ENCODE measurements at regions not wholly inside any gene's neighbourhood (a gene's known extent, or its start where the extent isn't known, plus 50 kb on each side); places are given as distances from the start of the nearest gene placed in this dataset.

DNA sequence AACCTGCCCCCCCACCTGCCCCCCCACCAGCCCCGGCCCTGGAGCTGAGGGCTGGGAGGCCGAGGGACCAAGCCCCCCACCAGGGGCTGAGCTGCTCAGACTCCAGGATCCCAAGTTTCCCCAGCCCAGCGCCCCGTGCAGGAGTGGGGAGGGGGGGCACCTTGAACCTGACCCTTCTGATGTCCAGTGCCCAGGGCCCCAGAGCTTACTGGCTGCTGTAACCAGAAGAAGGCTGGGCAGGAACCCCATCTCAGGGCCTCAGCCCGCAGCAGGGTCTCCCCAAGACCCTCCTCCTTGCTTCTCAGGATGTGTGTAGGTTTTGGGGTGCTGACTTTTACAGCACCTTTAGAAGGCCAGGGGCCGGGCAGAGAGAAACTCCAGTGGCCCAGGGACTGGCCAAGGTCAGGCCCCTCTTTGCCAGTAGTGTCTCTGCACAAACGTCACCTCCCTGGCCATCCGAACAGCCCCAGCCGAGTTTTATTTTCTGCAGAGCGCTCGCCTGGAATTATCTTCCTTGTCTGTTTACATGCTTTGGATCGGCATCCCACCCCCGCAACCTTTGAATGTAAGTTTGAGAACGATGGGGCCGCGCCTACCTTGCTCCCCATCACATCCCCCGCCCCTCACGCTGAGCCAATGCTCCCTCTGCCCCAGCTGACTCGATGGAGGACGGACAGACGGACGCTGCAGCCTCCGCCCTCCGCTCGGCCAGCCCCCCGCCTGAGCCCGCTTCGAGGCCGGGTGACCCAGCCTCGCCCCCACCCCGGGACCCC is 70.1 kb upstream of the CASZ1 start:
- H3K27ac ChIP-seq (ENCODE audit: low read length) = no peak overlapping the region
- peaks cover 73% of the 10 kb centered on the region for H3K27me3 ChIP-seq (ENCODE audit: control insufficient read depth, insufficient read depth, low read length)
- peaks cover 48% of the 10 kb centered on the region for H3K4me1 ChIP-seq (ENCODE audit: control insufficient read depth, insufficient read depth, low read length)
- H3K9me3 ChIP-seq (replicated peaks; ENCODE audit: control insufficient read depth, low read depth, low read length) = no peaks in the 10 kb centered on the region
- no peaks in the 10 kb centered on the region for H3K36me3 ChIP-seq (ENCODE audit: control insufficient read depth, insufficient read depth, low read length)
- 0% methylated on average over 14 of the region's 31 CpGs for WGBS (ENCODE audit: insufficient coverage)
- DNase-seq = peak; percentile 52
- H3K4me3 ChIP-seq (ENCODE audit: low read length) = peak overlapping the region; percentile 14

- peaks cover 70% of the 10 kb centered on the region for H3K27me3 ChIP-seq (ENCODE audit: control insufficient read depth, insufficient read depth, low read length)
- H3K36me3 ChIP-seq (ENCODE audit: control insufficient read depth, insufficient read depth, low read length) = no peaks in the 10 kb centered on the region
- under 1% methylated on average over 32 of the region's 54 CpGs for WGBS (ENCODE audit: insufficient coverage)
- no peak overlapping the region for H3K27ac ChIP-seq (ENCODE audit: low read length)
- peaks cover 41% of the 10 kb centered on the region for H3K4me1 ChIP-seq (ENCODE audit: control insufficient read depth, insufficient read depth, low read length)
- peak overlapping the region; percentile 19 for H3K4me3 ChIP-seq (ENCODE audit: low read length)
- DNase-seq = peak; percentile 64
- H3K9me3 ChIP-seq (replicated peaks; ENCODE audit: control insufficient read depth, low read depth, low read length) = no peaks in the 10 kb centered on the region
Observed at GRCh38 chr1:10867138-10867721, 70.8 kb upstream of the CASZ1 start.

- no peak for DNase-seq
- no peak overlapping the region for H3K4me3 ChIP-seq (ENCODE audit: low read length)
- H3K4me1 ChIP-seq (ENCODE audit: control insufficient read depth, insufficient read depth, low read length) = peaks cover 34% of the 10 kb centered on the region
- H3K9me3 ChIP-seq (replicated peaks; ENCODE audit: control insufficient read depth, low read depth, low read length) = no peaks in the 10 kb centered on the region
- no peak overlapping the region for H3K27ac ChIP-seq (ENCODE audit: low read length)
- 39% methylated on average over 11 of the region's 17 CpGs for WGBS (ENCODE audit: insufficient coverage)
- peaks cover 69% of the 10 kb centered on the region for H3K27me3 ChIP-seq (ENCODE audit: control insufficient read depth, insufficient read depth, low read length)
- no peaks in the 10 kb centered on the region for H3K36me3 ChIP-seq (ENCODE audit: control insufficient read depth, insufficient read depth, low read length)
Observed at GRCh38 chr1:10867914-10868598, 71.6 kb upstream of the CASZ1 start.

GRCh38 chr1:10868599-10868965 is 72.1 kb upstream of the CASZ1 start:
- 61% methylated on average over 5 of the region's 6 CpGs for WGBS (ENCODE audit: insufficient coverage)
- H3K9me3 ChIP-seq (replicated peaks; ENCODE audit: control insufficient read depth, low read depth, low read length) = no peaks in the 10 kb centered on the region
- peaks cover 29% of the 10 kb centered on the region for H3K4me1 ChIP-seq (ENCODE audit: control insufficient read depth, insufficient read depth, low read length)
- no peak overlapping the region for H3K4me3 ChIP-seq (ENCODE audit: low read length)
- H3K27me3 ChIP-seq (ENCODE audit: control insufficient read depth, insufficient read depth, low read length) = peaks cover 67% of the 10 kb centered on the region
- H3K27ac ChIP-seq (ENCODE audit: low read length) = no peak overlapping the region
- no peaks in the 10 kb centered on the region for H3K36me3 ChIP-seq (ENCODE audit: control insufficient read depth, insufficient read depth, low read length)
- no peak for DNase-seq

GRCh38 chr1:10869933-10870332 is 73.5 kb upstream of the CASZ1 start:
- no CpG with 5 or more reads among the region's 1 CpG for WGBS (ENCODE audit: insufficient coverage)
- no peak overlapping the region for H3K4me3 ChIP-seq (ENCODE audit: low read length)
- no peaks in the 10 kb centered on the region for H3K9me3 ChIP-seq (replicated peaks; ENCODE audit: control insufficient read depth, low read depth, low read length)
- no peak for DNase-seq
- no peak overlapping the region for H3K27ac ChIP-seq (ENCODE audit: low read length)
- H3K4me1 ChIP-seq (ENCODE audit: control insufficient read depth, insufficient read depth, low read length) = peaks cover 19% of the 10 kb centered on the region
- peaks cover 56% of the 10 kb centered on the region for H3K27me3 ChIP-seq (ENCODE audit: control insufficient read depth, insufficient read depth, low read length)
- no peaks in the 10 kb centered on the region for H3K36me3 ChIP-seq (ENCODE audit: control insufficient read depth, insufficient read depth, low read length)

- no peak overlapping the region for H3K27ac ChIP-seq (ENCODE audit: low read length)
- no peak for DNase-seq
- WGBS (ENCODE audit: insufficient coverage) = 65% methylated on average over 4 of the region's 5 CpGs
- no peak overlapping the region for H3K4me3 ChIP-seq (ENCODE audit: low read length)
- H3K27me3 ChIP-seq (ENCODE audit: control insufficient read depth, insufficient read depth, low read length) = peaks cover 53% of the 10 kb centered on the region
- no peaks in the 10 kb centered on the region for H3K9me3 ChIP-seq (replicated peaks; ENCODE audit: control insufficient read depth, low read depth, low read length)
- peaks cover 17% of the 10 kb centered on the region for H3K4me1 ChIP-seq (ENCODE audit: control insufficient read depth, insufficient read depth, low read length)
- no peaks in the 10 kb centered on the region for H3K36me3 ChIP-seq (ENCODE audit: control insufficient read depth, insufficient read depth, low read length)
Observed at GRCh38 chr1:10870493-10871096, 74.1 kb upstream of the CASZ1 start.

DNA sequence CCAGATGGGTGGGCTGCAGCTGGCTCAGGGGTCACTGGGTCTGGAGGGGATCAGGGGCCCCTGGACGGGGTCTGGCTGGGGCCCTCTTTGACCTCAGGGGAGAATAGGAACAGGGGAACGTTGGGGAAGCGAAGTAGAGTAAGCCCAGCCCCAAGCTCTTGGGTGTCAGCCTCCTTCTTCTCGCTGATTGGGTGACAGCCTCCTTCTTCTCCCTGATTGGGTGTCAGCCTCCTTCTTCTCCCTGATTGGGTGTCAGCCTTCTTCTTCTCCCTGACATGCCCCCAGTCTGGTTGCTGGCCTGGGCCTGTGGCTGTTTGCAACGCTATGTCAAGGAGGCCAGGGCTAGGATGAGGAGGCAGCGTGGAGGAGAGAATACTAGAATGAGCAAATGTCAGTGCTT is 76.7 kb upstream of the CASZ1 start:
- peaks cover 33% of the 10 kb centered on the region for H3K27me3 ChIP-seq (ENCODE audit: control insufficient read depth, insufficient read depth, low read length)

GRCh38 chr1:10874351-10874750 is 77.9 kb upstream of the CASZ1 start:
- no peaks in the 10 kb centered on the region for H3K4me1 ChIP-seq (ENCODE audit: control insufficient read depth, insufficient read depth, low read length)
- no peaks in the 10 kb centered on the region for H3K36me3 ChIP-seq (ENCODE audit: control insufficient read depth, insufficient read depth, low read length)
- 81% methylated on average over 5 of the region's 5 CpGs for WGBS (ENCODE audit: insufficient coverage)
- H3K4me3 ChIP-seq (ENCODE audit: low read length) = no peak overlapping the region
- H3K27ac ChIP-seq (ENCODE audit: low read length) = no peak overlapping the region
- H3K27me3 ChIP-seq (ENCODE audit: control insufficient read depth, insufficient read depth, low read length) = peaks cover 22% of the 10 kb centered on the region
- H3K9me3 ChIP-seq (replicated peaks; ENCODE audit: control insufficient read depth, low read depth, low read length) = no peaks in the 10 kb centered on the region
- DNase-seq = no peak

More for the DNA sequence above, 76.7 kb upstream of the CASZ1 start:
- DNase-seq = no peak
- no peaks in the 10 kb centered on the region for H3K4me1 ChIP-seq (ENCODE audit: control insufficient read depth, insufficient read depth, low read length)
- no peaks in the 10 kb centered on the region for H3K9me3 ChIP-seq (replicated peaks; ENCODE audit: control insufficient read depth, low read depth, low read length)
- no peak overlapping the region for H3K27ac ChIP-seq (ENCODE audit: low read length)
- H3K4me3 ChIP-seq (ENCODE audit: low read length) = no peak overlapping the region
- no peaks in the 10 kb centered on the region for H3K36me3 ChIP-seq (ENCODE audit: control insufficient read depth, insufficient read depth, low read length)
- 0% methylated on average over 1 of the region's 6 CpGs for WGBS (ENCODE audit: insufficient coverage)

DNA sequence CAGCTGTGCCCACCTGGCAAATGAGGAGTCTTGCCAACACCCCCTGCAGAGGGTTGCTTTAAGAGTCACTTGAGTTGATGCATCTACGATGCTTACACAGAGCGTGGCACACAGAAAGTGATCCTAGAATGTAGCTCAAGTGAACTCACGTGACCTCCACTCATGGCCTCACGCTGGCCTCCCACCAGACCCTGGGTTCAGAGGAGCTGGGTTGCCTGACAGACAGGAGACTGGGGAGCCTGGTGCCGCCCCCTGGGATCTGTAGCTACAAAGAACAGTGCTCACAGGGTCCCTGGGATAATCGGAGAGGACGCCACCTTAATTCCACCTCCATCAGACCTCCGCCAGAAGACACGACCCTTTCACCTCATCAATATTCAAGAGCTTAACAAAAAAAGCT is 81.4 kb upstream of the CASZ1 start:
- Histone ChIP-seq H3K9me3 (replicated peaks; ENCODE audit: control insufficient read depth, low read depth, low read length) (no peaks in the 10 kb centered on the region), H3K27me3 (ENCODE audit: control insufficient read depth, insufficient read depth, low read length) (peaks cover 18% of the 10 kb centered on the region), H3K27ac (ENCODE audit: low read length) (no peak overlapping the region), H3K4me1 (ENCODE audit: control insufficient read depth, insufficient read depth, low read length) (no peaks in the 10 kb centered on the region), H3K4me3 (ENCODE audit: low read length) (no peak overlapping the region), H3K36me3 (ENCODE audit: control insufficient read depth, insufficient read depth, low read length) (no peaks in the 10 kb centered on the region)
- WGBS (ENCODE audit: insufficient coverage) = 46% methylated on average over 5 of the region's 9 CpGs
- DNase-seq = no peak

GRCh38 chr1:10878469-10878868 is 82.0 kb upstream of the CASZ1 start:
- Histone ChIP-seq H3K27me3 (ENCODE audit: control insufficient read depth, insufficient read depth, low read length) (peaks cover 14% of the 10 kb centered on the region), H3K4me3 (ENCODE audit: low read length) (no peak overlapping the region), H3K27ac (ENCODE audit: low read length) (no peak overlapping the region), H3K9me3 (replicated peaks; ENCODE audit: control insufficient read depth, low read depth, low read length) (no peaks in the 10 kb centered on the region), H3K4me1 (ENCODE audit: control insufficient read depth, insufficient read depth, low read length) (no peaks in the 10 kb centered on the region), H3K36me3 (ENCODE audit: control insufficient read depth, insufficient read depth, low read length) (no peaks in the 10 kb centered on the region)
- 54% methylated on average over 7 of the region's 7 CpGs for WGBS (ENCODE audit: insufficient coverage)
- DNase-seq = no peak

Measured in muscle of leg (tissue), 3 donors.